Liver (tissue), 8 donors: ENCODE measurements at regions not wholly inside any gene's neighbourhood (a gene's known extent, or its start where the extent isn't known, plus 50 kb on each side); places are given as distances from the start of the nearest gene placed in this dataset.

Source experiments
- DNase-seq: peaks from one replicate; pipeline ENCODE4 v3.0.0-alpha.2; 2017; ENCODE audit warnings: low spot score
- H3K27ac ChIP-seq, 2 donors: one replicate each; pipeline ENCODE4 v1.7.0; 2013; ENCODE audit warnings: inconsistent platforms in 2 of 2, low read length in 2 of 2, control low read depth in 1 of 2, low read depth in 1 of 2, mild to moderate bottlenecking in 1 of 2
- H3K27me3 ChIP-seq, 4 donors: one replicate each; pipeline versions ENCODE4 v1.6.1 to v1.7.0; 2013; ENCODE audit warnings: low read length in 3 of 4, inconsistent platforms in 1 of 4, mild to moderate bottlenecking in 1 of 4, moderate library complexity in 1 of 4; ENCODE audit not compliant: control insufficient read depth in 4 of 4, insufficient read depth in 4 of 4
- H3K36me3 ChIP-seq, 4 donors: one replicate each; pipeline versions ENCODE4 v1.6.1 to v1.7.0; 2013; ENCODE audit warnings: low read length in 3 of 4, mild to moderate bottlenecking in 3 of 4, low read depth in 1 of 4, moderate library complexity in 1 of 4; ENCODE audit not compliant: control insufficient read depth in 4 of 4, insufficient read depth in 3 of 4
- H3K4me1 ChIP-seq, 4 donors: one replicate each; pipeline versions ENCODE4 v1.6.1 to v1.7.0; 2013; ENCODE audit warnings: low read length in 3 of 4, mild to moderate bottlenecking in 3 of 4, moderate library complexity in 1 of 4; ENCODE audit not compliant: control insufficient read depth in 4 of 4, insufficient read depth in 4 of 4
- H3K4me3 ChIP-seq, 3 donors: one replicate each; pipeline versions ENCODE4 v1.6.1 to v1.7.0; 2013; ENCODE audit warnings: low read length in 3 of 3, control low read depth in 1 of 3, low read depth in 1 of 3, mild to moderate bottlenecking in 1 of 3
- H3K9ac ChIP-seq, 2 donors: one replicate each; pipeline ENCODE4 v1.7.0; 2013; ENCODE audit warnings: low read length in 2 of 2, mild to moderate bottlenecking in 2 of 2, moderate library complexity in 2 of 2, control low read depth in 1 of 2, low read depth in 1 of 2
- H3K9me3 ChIP-seq, 4 donors: one replicate each; pipeline versions ENCODE4 v1.6.1 to v1.7.0; 2013; ENCODE audit warnings: low read length in 3 of 4; ENCODE audit not compliant: control insufficient read depth in 4 of 4
- ATF3 ChIP-seq: IDR thresholded peaks from 2 replicates; pipeline ENCODE4 v1.6.1; 2016; ENCODE audit warnings: antibody characterized with exemption
- FOXA2 ChIP-seq: IDR thresholded peaks from 2 replicates; pipeline ENCODE4 v1.6.1; 2016; ENCODE audit warnings: antibody characterized with exemption
- HNF4A ChIP-seq, 2 donors: conservative IDR thresholded peaks; 2 replicates each; pipeline ENCODE4 v1.6.1; 2016; ENCODE audit warnings: antibody characterized with exemption in 2 of 2, mild to moderate bottlenecking in 2 of 2
- HNF4G ChIP-seq: IDR thresholded peaks from 2 replicates; pipeline ENCODE4 v1.6.1; 2016; ENCODE audit warnings: antibody characterized with exemption
- JUND ChIP-seq, 2 donors: IDR thresholded peaks; 2 replicates each; pipeline ENCODE4 v1.6.1; 2016; ENCODE audit warnings: antibody characterized with exemption in 2 of 2
- MAX ChIP-seq: IDR thresholded peaks from 2 replicates; pipeline ENCODE4 v1.6.1; 2016; ENCODE audit warnings: antibody characterized with exemption
- NR2F2 ChIP-seq: IDR thresholded peaks from 2 replicates; pipeline ENCODE4 v1.6.1; 2016; ENCODE audit warnings: antibody characterized with exemption
- RAD21 ChIP-seq, 2 donors: IDR thresholded peaks; 2 replicates each; pipeline ENCODE4 v1.6.1; 2016; ENCODE audit warnings: antibody characterized with exemption in 2 of 2, mild to moderate bottlenecking in 2 of 2
- REST ChIP-seq: IDR thresholded peaks from 2 replicates; pipeline ENCODE4 v1.6.1; 2016; ENCODE audit warnings: antibody characterized with exemption, mild to moderate bottlenecking
- RXRA ChIP-seq, 2 donors: IDR thresholded peaks; 2 replicates each; pipeline ENCODE4 v1.6.1; 2017 to 2018; ENCODE audit warnings: antibody characterized with exemption in 2 of 2, mild to moderate bottlenecking in 1 of 2
- TAF1 ChIP-seq: conservative IDR thresholded peaks from 2 replicates; pipeline ENCODE4 v1.6.1; 2016; ENCODE audit warnings: antibody characterized with exemption, mild to moderate bottlenecking
- YY1 ChIP-seq: IDR thresholded peaks from 2 replicates; pipeline ENCODE4 v1.6.1; 2016; ENCODE audit warnings: antibody characterized with exemption, mild to moderate bottlenecking
- WGBS: extraction: QIAGEN DNeasy Blood & Tissue Kit; methylation state at CpG from one replicate; pipeline ENCODE4 v1.1.7; 2013; 5-methylcytosine and 5-hydroxymethylcytosine counted together
- TF ChIP-seq, protein P1 (sequence below): IDR thresholded peaks from 2 replicates; pipeline ENCODE4 v1.6.1; 2016; ENCODE audit warnings: antibody characterized with exemption
- TF ChIP-seq, protein P2 (sequence below): fragments of 150-350 bp; IDR thresholded peaks from 2 replicates; pipeline ENCODE4 v1.5.1; 2017; ENCODE audit warnings: improper control_type of control experiment, low read depth, low read length; ENCODE audit not compliant: missing input control
- donor health status: healthy.
- donor health status: healthy.
- donor health status: healthy.
- donor health status: healthy.
- donor health status: healthy.

- Histone ChIP-seq H3K27me3 (peaks cover 0 to 3% (median 0%) of the 10 kb centered on the region in 4 donors), H3K9ac (no peak overlapping the region), H3K9me3 (no peaks in the 10 kb centered on the region), H3K36me3 (no peaks in the 10 kb centered on the region), H3K4me1 (no peaks in the 10 kb centered on the region), H3K27ac (no peak overlapping the region), H3K4me3 (no peak overlapping the region)
- TF ChIP-seq RXRA (IDR thresholded peaks at IDR 0.05), result no peak
- TF ChIP-seq MAX, result no peak
- TF ChIP-seq HNF4A (conservative IDR thresholded peaks at IDR 0.05), result no peak
- no peak for TF ChIP-seq FOXA2
- no peak for TF ChIP-seq TAF1
- no peak for TF ChIP-seq YY1
- TF ChIP-seq JUND (IDR thresholded peaks at IDR 0.05), result no peak
- TF ChIP-seq NR2F2, result no peak
- TF ChIP-seq, protein P1, sequence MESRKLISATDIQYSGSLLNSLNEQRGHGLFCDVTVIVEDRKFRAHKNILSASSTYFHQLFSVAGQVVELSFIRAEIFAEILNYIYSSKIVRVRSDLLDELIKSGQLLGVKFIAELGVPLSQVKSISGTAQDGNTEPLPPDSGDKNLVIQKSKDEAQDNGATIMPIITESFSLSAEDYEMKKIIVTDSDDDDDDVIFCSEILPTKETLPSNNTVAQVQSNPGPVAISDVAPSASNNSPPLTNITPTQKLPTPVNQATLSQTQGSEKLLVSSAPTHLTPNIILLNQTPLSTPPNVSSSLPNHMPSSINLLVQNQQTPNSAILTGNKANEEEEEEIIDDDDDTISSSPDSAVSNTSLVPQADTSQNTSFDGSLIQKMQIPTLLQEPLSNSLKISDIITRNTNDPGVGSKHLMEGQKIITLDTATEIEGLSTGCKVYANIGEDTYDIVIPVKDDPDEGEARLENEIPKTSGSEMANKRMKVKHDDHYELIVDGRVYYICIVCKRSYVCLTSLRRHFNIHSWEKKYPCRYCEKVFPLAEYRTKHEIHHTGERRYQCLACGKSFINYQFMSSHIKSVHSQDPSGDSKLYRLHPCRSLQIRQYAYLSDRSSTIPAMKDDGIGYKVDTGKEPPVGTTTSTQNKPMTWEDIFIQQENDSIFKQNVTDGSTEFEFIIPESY, result no peak
- no peak for TF ChIP-seq HNF4G
- TF ChIP-seq, protein P2, sequence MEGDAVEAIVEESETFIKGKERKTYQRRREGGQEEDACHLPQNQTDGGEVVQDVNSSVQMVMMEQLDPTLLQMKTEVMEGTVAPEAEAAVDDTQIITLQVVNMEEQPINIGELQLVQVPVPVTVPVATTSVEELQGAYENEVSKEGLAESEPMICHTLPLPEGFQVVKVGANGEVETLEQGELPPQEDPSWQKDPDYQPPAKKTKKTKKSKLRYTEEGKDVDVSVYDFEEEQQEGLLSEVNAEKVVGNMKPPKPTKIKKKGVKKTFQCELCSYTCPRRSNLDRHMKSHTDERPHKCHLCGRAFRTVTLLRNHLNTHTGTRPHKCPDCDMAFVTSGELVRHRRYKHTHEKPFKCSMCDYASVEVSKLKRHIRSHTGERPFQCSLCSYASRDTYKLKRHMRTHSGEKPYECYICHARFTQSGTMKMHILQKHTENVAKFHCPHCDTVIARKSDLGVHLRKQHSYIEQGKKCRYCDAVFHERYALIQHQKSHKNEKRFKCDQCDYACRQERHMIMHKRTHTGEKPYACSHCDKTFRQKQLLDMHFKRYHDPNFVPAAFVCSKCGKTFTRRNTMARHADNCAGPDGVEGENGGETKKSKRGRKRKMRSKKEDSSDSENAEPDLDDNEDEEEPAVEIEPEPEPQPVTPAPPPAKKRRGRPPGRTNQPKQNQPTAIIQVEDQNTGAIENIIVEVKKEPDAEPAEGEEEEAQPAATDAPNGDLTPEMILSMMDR, result no peak
- no peak for DNase-seq
- 27% methylated on average over 1 of the region's 1 CpG for WGBS
Measured at GRCh38 chr10:85003083-85003482, 674.7 kb downstream of the CCSER2 start.

GRCh38 chr10:85008488-85009184 is 680.2 kb downstream of the CCSER2 start:
- H3K36me3 ChIP-seq, result no peaks in the 10 kb centered on the region
- H3K4me3 ChIP-seq, result no peak overlapping the region
- DNase-seq, result no peak
- TF ChIP-seq ATF3, result no peak
- TF ChIP-seq, protein P1, result no peak
- no peak for TF ChIP-seq RAD21 (IDR thresholded peaks at IDR 0.05)
- no peak for TF ChIP-seq JUND (IDR thresholded peaks at IDR 0.05)
- no peak for TF ChIP-seq TAF1
- TF ChIP-seq REST, result no peak
- no peak overlapping the region for H3K9ac ChIP-seq
- no peaks in the 10 kb centered on the region for H3K27me3 ChIP-seq
- H3K27ac ChIP-seq, result no peak overlapping the region
- 87% methylated on average over 6 of the region's 6 CpGs for WGBS
- H3K4me1 ChIP-seq, result no peaks in the 10 kb centered on the region
- H3K9me3 ChIP-seq, result no peaks in the 10 kb centered on the region
